Stimulated activated CD4-positive, alpha-beta T cell treated with anti-CD3 and anti-CD28 coated beads, Interleukin-2, amount 100 ng/mL, for 48 hours (primary cell): ENCODE measurements at regions not wholly inside any gene's neighbourhood (a gene's known extent, or its start where the extent isn't known, plus 50 kb on each side); places are given as distances from the start of the nearest gene placed in this dataset.
"Not testable (repeated sequence)": the region's sequence is repeated elsewhere in the genome, so short reads cannot be mapped to it uniquely, and the experiment has no call there.

Experiments used
- DNase-seq, 2 donors: peaks; one replicate each; pipeline ENCODE4 v3.0.0-alpha.2; 2020

- DNase-seq: not testable (repeated sequence)
Measured at GRCh38 chr1:146883190-146883589, 54.9 kb upstream of the NBPF12 start.

GRCh38 chr1:146881096-146881495, 57.0 kb upstream of the NBPF12 start:
- DNase-seq: not testable (repeated sequence)

GRCh38 chr1:146863799-146864319, 74.3 kb upstream of the NBPF12 start:
- not testable (repeated sequence) for DNase-seq

GRCh38 chr1:146853147-146853546, 85.0 kb upstream of the NBPF12 start:
- DNase-seq: not testable (repeated sequence)

- not testable (repeated sequence) for DNase-seq
Measured at GRCh38 chr1:146850352-146850889, 87.7 kb upstream of the NBPF12 start.

- DNase-seq: not testable (repeated sequence)
Measured at GRCh38 chr1:146838725-146839124, 99.4 kb upstream of the NBPF12 start.

- not testable (repeated sequence) for DNase-seq
Measured at GRCh38 chr1:146826957-146827356, 111.2 kb upstream of the NBPF12 start.

GRCh38 chr1:146794236-146794635, 143.9 kb upstream of the NBPF12 start:
- not testable (repeated sequence) for DNase-seq

- not testable (repeated sequence) for DNase-seq
Measured at GRCh38 chr1:146792725-146793124, 145.4 kb upstream of the NBPF12 start.

GRCh38 chr1:146784212-146784940, 153.7 kb upstream of the NBPF12 start:
- not testable (repeated sequence) for DNase-seq

GRCh38 chr1:146781235-146781634, 156.9 kb upstream of the NBPF12 start:
- DNase-seq: not testable (repeated sequence)

- DNase-seq: not testable (repeated sequence)
Measured at GRCh38 chr1:146777826-146778602, 160.1 kb upstream of the NBPF12 start.

- not testable (repeated sequence) for DNase-seq
Measured at GRCh38 chr1:146774988-146775387, 163.1 kb upstream of the NBPF12 start.

- not testable (repeated sequence) for DNase-seq
Measured at GRCh38 chr1:146774271-146774670, 163.9 kb upstream of the NBPF12 start.

- DNase-seq: not testable (repeated sequence)
Measured at GRCh38 chr1:146771409-146771808, 166.7 kb upstream of the NBPF12 start.

GRCh38 chr1:146770998-146771397, 167.1 kb upstream of the NBPF12 start:
- not testable (repeated sequence) for DNase-seq

GRCh38 chr1:146763234-146763633, 174.9 kb upstream of the NBPF12 start:
- not testable (repeated sequence) for DNase-seq

- DNase-seq: not testable (repeated sequence)
Measured at GRCh38 chr1:146756858-146757257, 181.3 kb upstream of the NBPF12 start.

GRCh38 chr1:146748686-146749085, 189.4 kb upstream of the NBPF12 start:
- DNase-seq: not testable (repeated sequence)

- DNase-seq: not testable (repeated sequence)
Measured at GRCh38 chr1:146731981-146732680, 206.0 kb upstream of the NBPF12 start.

GRCh38 chr1:146729642-146730344, 208.3 kb upstream of the NBPF12 start:
- DNase-seq: not testable (repeated sequence)

GRCh38 chr1:146715054-146715453, 223.1 kb upstream of the NBPF12 start:
- not testable (repeated sequence) for DNase-seq
